ENCODE measurements at regions not wholly inside any gene's neighbourhood (a gene's known extent, or its start where the extent isn't known, plus 50 kb on each side); places are given as distances from the start of the nearest gene placed in this dataset.
"Not testable (repeated sequence)": the region's sequence is repeated elsewhere in the genome, so short reads cannot be mapped to it uniquely, and the experiment has no call there.

DNA sequence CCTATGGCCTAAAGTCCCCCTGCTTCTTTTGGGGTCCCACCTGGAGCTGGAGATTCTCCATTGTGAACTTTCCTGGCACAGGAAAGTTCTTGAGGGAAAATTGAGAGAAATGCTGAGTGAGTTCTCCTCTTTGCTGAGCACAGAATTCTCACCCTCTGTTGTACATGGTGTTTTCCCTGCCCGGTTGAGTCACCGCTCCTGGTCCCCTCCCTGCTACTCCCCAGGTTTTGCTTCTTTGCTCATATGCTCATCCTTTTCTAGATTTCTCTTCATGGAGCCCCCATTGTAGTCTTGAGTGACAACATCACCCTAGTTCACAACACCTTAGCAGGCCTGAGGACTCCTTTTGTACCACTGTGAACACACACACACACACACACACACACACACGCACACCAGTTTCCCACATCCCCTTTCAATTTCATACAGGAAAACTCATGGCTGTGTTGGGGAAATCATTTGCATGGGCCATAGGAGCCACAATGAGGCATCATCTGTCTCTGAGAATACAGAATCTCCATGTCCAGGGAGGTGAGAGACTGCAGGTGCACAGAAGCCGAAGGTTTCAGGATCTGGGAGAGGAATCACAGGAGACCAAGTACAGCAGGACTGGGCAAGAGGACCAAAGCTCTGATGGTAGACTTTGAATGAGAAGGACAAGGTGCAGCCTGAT is 585.3 kb downstream of the GOLGA6L6 start:
- ChIA-PET POLR2A (no interaction called here), CTCF (no interaction called here)
- DNase-seq, result no peak
- H3K4me3 Mint-ChIP-seq, result no peak overlapping the region
- H3K27me3 Mint-ChIP-seq, result no peaks in the 10 kb centered on the region
- peaks cover 19% of the 10 kb centered on the region for H3K9me3 Mint-ChIP-seq
- no peaks in the 10 kb centered on the region for H3K36me3 Mint-ChIP-seq (ENCODE audit: low read depth)
- no peaks in the 10 kb centered on the region for H3K4me1 Mint-ChIP-seq
- H3K27ac Mint-ChIP-seq, result no peak overlapping the region

DNA sequence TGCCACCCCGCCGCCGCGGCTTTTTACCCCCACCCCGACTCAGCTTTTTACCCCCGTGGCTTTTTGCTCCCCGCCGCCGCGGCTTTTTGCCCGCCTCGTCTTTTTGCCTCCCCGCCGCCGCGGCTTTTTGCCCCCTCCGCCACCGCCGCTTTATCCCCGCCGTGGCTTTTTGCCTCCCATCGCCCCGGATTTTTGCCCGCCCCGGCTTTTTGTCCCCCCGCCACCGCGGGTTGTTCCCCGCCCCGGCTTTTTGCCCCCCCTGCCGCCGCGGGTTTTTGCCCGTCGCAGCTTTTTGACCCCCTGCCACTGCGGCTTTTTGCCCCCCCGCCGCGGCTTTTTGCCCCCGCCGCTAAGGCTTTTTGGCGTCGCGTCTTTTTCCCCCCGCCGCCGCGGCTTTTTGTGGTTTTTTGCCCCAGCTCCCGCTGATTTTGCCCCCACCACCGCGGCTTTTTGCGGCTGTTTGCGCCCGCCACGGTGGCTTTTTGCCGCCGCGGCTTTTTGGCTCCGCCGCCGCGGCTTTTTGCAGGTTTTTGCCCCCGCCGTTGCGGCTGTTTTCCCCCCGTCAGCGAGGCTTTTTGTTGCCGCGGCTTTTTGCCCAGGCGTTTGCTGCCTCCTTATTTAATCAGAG is 597.2 kb downstream of the GOLGA6L6 start:
- Mint-ChIP-seq H3K36me3 (ENCODE audit: low read depth) (no peaks in the 10 kb centered on the region), H3K4me3 (no peak overlapping the region), H3K27ac (no peak overlapping the region), H3K4me1 (no peaks in the 10 kb centered on the region), H3K9me3 (peaks cover 13% of the 10 kb centered on the region), H3K27me3 (peaks cover 5% of the 10 kb centered on the region)
- ChIA-PET POLR2A (no interaction called here), CTCF (no interaction called here)
- no peak for DNase-seq

- Mint-ChIP-seq H3K4me3 (no peak overlapping the region), H3K27ac (no peak overlapping the region), H3K4me1 (no peaks in the 10 kb centered on the region), H3K9me3 (peaks cover 12% of the 10 kb centered on the region), H3K36me3 (ENCODE audit: low read depth) (no peaks in the 10 kb centered on the region), H3K27me3 (peaks cover 5% of the 10 kb centered on the region)
- ChIA-PET POLR2A (no interaction called here), CTCF (no interaction called here)
- DNase-seq, result no peak
Measured at GRCh38 chr15:19943515-19943914, 598.1 kb downstream of the GOLGA6L6 start.

DNA sequence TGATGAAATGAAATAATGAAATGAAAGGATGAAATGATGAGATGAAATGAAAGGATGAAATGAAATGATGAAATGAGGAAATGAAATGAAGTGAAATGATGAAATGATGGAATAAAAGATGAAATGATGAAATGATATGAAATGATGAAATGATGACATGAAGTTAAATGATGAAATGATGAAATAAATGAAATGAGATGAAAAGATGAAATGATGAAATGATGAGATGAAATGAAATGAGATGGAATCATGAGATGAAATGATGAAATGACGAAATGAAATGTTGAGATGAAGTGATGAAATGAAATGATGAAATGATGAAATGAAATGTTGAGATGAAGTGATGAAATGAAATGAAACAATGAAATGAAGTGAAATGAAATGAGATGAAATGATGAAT is 638.3 kb downstream of the GOLGA6L6 start:
- H3K27ac Mint-ChIP-seq; H3K36me3 Mint-ChIP-seq (ENCODE audit: low read depth); H3K27me3 Mint-ChIP-seq; DNase-seq; POLR2A ChIA-PET; CTCF ChIA-PET; H3K4me1 Mint-ChIP-seq; H3K4me3 Mint-ChIP-seq: not testable (repeated sequence)
- peaks cover 33% of the 10 kb centered on the region for H3K9me3 Mint-ChIP-seq

- H3K4me1 Mint-ChIP-seq; H3K36me3 Mint-ChIP-seq (ENCODE audit: low read depth); H3K27me3 Mint-ChIP-seq; H3K27ac Mint-ChIP-seq; CTCF ChIA-PET; DNase-seq; POLR2A ChIA-PET; H3K4me3 Mint-ChIP-seq: not testable (repeated sequence)
- peaks cover 33% of the 10 kb centered on the region for H3K9me3 Mint-ChIP-seq
Measured at GRCh38 chr15:19902388-19902787, 639.2 kb downstream of the GOLGA6L6 start.

DNA sequence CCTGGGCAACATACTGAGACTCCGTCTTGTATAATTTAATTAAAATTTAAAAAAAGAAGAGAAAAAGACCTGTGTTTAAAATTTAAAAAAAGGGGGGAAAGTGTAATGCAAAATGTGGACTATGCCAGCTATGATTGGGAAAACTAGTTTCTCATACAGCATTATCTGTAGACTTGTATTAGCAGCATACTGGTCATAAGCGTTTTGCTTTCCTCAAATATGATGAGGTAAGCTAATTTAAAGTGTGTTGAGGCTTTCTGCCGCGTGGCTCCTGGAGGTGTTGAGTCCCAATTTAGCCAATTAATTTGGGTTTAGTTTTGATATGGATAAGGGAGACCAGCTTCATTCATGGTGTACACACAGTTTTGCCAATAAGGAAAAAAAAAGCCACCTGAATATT is 640.2 kb downstream of the GOLGA6L6 start:
- not testable (repeated sequence) for DNase-seq
- H3K9me3 Mint-ChIP-seq, result peaks cover 34% of the 10 kb centered on the region

DNA sequence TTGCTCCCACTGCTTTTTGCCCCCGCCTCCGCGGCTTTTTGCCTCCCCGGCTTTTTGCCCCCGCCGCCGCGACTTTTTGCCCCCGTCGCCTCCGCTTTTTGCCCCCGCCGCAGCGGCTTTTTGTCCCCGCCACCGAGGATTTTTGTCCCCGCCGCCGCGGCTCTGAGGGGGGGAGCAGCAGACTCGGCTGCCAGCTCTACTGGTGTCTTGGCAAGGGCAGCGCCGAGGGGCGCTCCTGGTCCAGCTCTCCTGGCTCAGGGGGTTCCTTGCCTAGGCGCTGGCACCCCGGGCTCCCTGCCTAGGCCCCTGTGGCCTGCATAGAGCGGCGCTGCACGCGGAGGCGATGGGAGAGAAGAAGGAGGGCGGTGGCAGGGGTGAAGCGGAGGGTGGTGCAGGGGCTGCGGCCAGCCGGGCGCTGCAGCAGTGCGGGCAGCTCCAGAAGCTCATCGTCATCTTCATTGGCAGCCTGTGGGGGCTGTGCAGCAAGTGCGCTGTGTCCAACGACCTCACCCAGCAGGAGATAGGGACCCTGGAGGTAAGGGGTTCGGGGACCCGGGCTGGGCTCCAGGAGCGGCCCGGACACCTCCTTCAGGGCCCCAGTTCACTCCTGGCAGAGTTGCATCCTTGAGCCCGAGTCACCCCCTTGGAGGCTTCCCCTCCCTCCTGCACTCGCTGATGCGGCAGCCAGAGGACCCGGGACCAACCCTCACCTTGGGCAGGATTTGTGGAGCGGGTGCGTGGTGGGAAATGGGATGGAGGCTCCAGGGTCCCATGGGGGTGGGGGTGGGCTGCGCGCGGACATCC is 642.4 kb downstream of the GOLGA6L6 start:
- POLR2A ChIA-PET, result no interaction called here
- no peaks in the 10 kb centered on the region for H3K4me1 Mint-ChIP-seq
- peaks cover 37% of the 10 kb centered on the region for H3K9me3 Mint-ChIP-seq
- H3K27ac Mint-ChIP-seq, result no peak overlapping the region
- H3K27me3 Mint-ChIP-seq, result no peaks in the 10 kb centered on the region
- H3K36me3 Mint-ChIP-seq (ENCODE audit: low read depth), result peaks cover 9% of the 10 kb centered on the region
- no peak overlapping the region for H3K4me3 Mint-ChIP-seq
- CTCF ChIA-PET, result no interaction called here
- no peak for DNase-seq

More for the DNA sequence above, 640.2 kb downstream of the GOLGA6L6 start:
- H3K4me3 Mint-ChIP-seq; H3K4me1 Mint-ChIP-seq; H3K27me3 Mint-ChIP-seq; H3K36me3 Mint-ChIP-seq (ENCODE audit: low read depth); POLR2A ChIA-PET; H3K27ac Mint-ChIP-seq; CTCF ChIA-PET: not testable (repeated sequence)

- H3K4me3 Mint-ChIP-seq; H3K27me3 Mint-ChIP-seq; DNase-seq; H3K36me3 Mint-ChIP-seq (ENCODE audit: low read depth); H3K4me1 Mint-ChIP-seq; H3K9me3 Mint-ChIP-seq; H3K27ac Mint-ChIP-seq; POLR2A ChIA-PET; CTCF ChIA-PET: not testable (repeated sequence)
Measured at GRCh38 chr15:19888811-19889210, 652.8 kb downstream of the GOLGA6L6 start.

GRCh38 chr15:19844061-19844460 is 697.5 kb downstream of the GOLGA6L6 start:
- DNase-seq; CTCF ChIA-PET; H3K9me3 Mint-ChIP-seq; H3K27ac Mint-ChIP-seq; POLR2A ChIA-PET; H3K27me3 Mint-ChIP-seq; H3K36me3 Mint-ChIP-seq (ENCODE audit: low read depth); H3K4me1 Mint-ChIP-seq; H3K4me3 Mint-ChIP-seq: not testable (repeated sequence)

Data from activated CD4-positive, alpha-beta T cell treated with anti-CD3 and anti-CD28 coated beads, Interleukin-2, amount 10 ng/mL, durations not matched to agents 7 days and 5 days (primary cell).